Activated CD4-positive, alpha-beta T cell treated with anti-CD3 and anti-CD28 coated beads for 24 hours (primary cell): ENCODE measurements at regions not wholly inside any gene's neighbourhood (a gene's known extent, or its start where the extent isn't known, plus 50 kb on each side); places are given as distances from the start of the nearest gene placed in this dataset.

ENCODE experiments used
- DNase-seq, 2 donors: peaks; one replicate each; pipeline ENCODE4 v3.0.0-alpha.2; 2020; ENCODE audit warnings: low read depth in 2 of 2

- no peak for DNase-seq
These were observed 835.6 kb upstream of the SLIT2 start for GRCh38 chr4:19416146-19416545.

- DNase-seq, result no peak
These were observed 843.2 kb upstream of the SLIT2 start for GRCh38 chr4:19408490-19408889.

GRCh38 chr4:19406789-19407188, 844.9 kb upstream of the SLIT2 start:
- no peak for DNase-seq

- no peak for DNase-seq
These were observed 847.8 kb upstream of the SLIT2 start for GRCh38 chr4:19403786-19404370.

GRCh38 chr4:19402581-19403065, 849.1 kb upstream of the SLIT2 start:
- no peak for DNase-seq

- no peak for DNase-seq
These were observed 850.2 kb upstream of the SLIT2 start for GRCh38 chr4:19401301-19402080.

GRCh38 chr4:19400820-19401219, 850.9 kb upstream of the SLIT2 start:
- DNase-seq, result no peak

GRCh38 chr4:19399001-19399400, 852.7 kb upstream of the SLIT2 start:
- DNase-seq, result no peak

GRCh38 chr4:19386786-19387185, 864.9 kb upstream of the SLIT2 start:
- DNase-seq, result no peak

- no peak for DNase-seq
These were observed 868.5 kb upstream of the SLIT2 start for GRCh38 chr4:19382993-19383756.

- no peak for DNase-seq
These were observed 870.6 kb upstream of the SLIT2 start for GRCh38 chr4:19381068-19381467.

GRCh38 chr4:19380600-19380999, 871.1 kb upstream of the SLIT2 start:
- DNase-seq, result no peak

GRCh38 chr4:19379191-19379708, 872.5 kb upstream of the SLIT2 start:
- no peak for DNase-seq

GRCh38 chr4:19375931-19376330, 875.8 kb upstream of the SLIT2 start:
- no peak for DNase-seq

GRCh38 chr4:19375136-19375804, 876.4 kb upstream of the SLIT2 start:
- DNase-seq, result no peak

- DNase-seq, result no peak
These were observed 879.3 kb upstream of the SLIT2 start for GRCh38 chr4:19372390-19372789.

GRCh38 chr4:19368800-19369199, 882.9 kb upstream of the SLIT2 start:
- no peak for DNase-seq

- DNase-seq, result no peak
These were observed 884.8 kb upstream of the SLIT2 start for GRCh38 chr4:19366916-19367315.

GRCh38 chr4:19358015-19358414, 893.7 kb upstream of the SLIT2 start:
- no peak for DNase-seq

- no peak for DNase-seq
These were observed 902.3 kb upstream of the SLIT2 start for GRCh38 chr4:19349416-19349815.

- no peak for DNase-seq
These were observed 903.0 kb upstream of the SLIT2 start for GRCh38 chr4:19348746-19349145.

GRCh38 chr4:19346636-19347035, 905.1 kb upstream of the SLIT2 start:
- DNase-seq, result no peak
